ENCODE measurements at regions not wholly inside any gene's neighbourhood (a gene's known extent, or its start where the extent isn't known, plus 50 kb on each side); places are given as distances from the start of the nearest gene placed in this dataset.
"Not testable (repeated sequence)": the region's sequence is repeated elsewhere in the genome, so short reads cannot be mapped to it uniquely, and the experiment has no call there.

GRCh38 chr4:66225539-66225938 is 555.2 kb upstream of the EPHA5 start:
- no peak for DNase-seq (ENCODE audit: extremely low read depth in 1 of 2, low read depth in 1 of 2)

- no peak for DNase-seq (ENCODE audit: extremely low read depth in 1 of 2, low read depth in 1 of 2)
Observed at GRCh38 chr4:66223068-66223703, 552.9 kb upstream of the EPHA5 start.

- DNase-seq (ENCODE audit: extremely low read depth in 1 of 2, low read depth in 1 of 2), result no peak
Observed at GRCh38 chr4:66219401-66219800, 549.1 kb upstream of the EPHA5 start.

GRCh38 chr4:66216252-66216651 is 546.0 kb upstream of the EPHA5 start:
- no peak for DNase-seq (ENCODE audit: extremely low read depth in 1 of 2, low read depth in 1 of 2)

- DNase-seq (ENCODE audit: extremely low read depth in 1 of 2, low read depth in 1 of 2), result no peak
Observed at GRCh38 chr4:66212489-66212888, 542.2 kb upstream of the EPHA5 start.

- no peak for DNase-seq (ENCODE audit: extremely low read depth in 1 of 2, low read depth in 1 of 2)
Observed at GRCh38 chr4:66204534-66205247, 534.4 kb upstream of the EPHA5 start.

- no peak for DNase-seq (ENCODE audit: extremely low read depth in 1 of 2, low read depth in 1 of 2)
Observed at GRCh38 chr4:66202870-66203269, 532.6 kb upstream of the EPHA5 start.

GRCh38 chr4:66197451-66197850 is 527.2 kb upstream of the EPHA5 start:
- no peak for DNase-seq (ENCODE audit: extremely low read depth in 1 of 2, low read depth in 1 of 2)

GRCh38 chr4:66193487-66193886 is 523.2 kb upstream of the EPHA5 start:
- DNase-seq (ENCODE audit: extremely low read depth in 1 of 2, low read depth in 1 of 2), result no peak

- DNase-seq (ENCODE audit: extremely low read depth in 1 of 2, low read depth in 1 of 2), result no peak
Observed at GRCh38 chr4:66187175-66187720, 517.0 kb upstream of the EPHA5 start.

GRCh38 chr4:66186095-66186494 is 515.8 kb upstream of the EPHA5 start:
- no peak for DNase-seq (ENCODE audit: extremely low read depth in 1 of 2, low read depth in 1 of 2)

GRCh38 chr4:66182636-66183035 is 512.3 kb upstream of the EPHA5 start:
- DNase-seq (ENCODE audit: extremely low read depth in 1 of 2, low read depth in 1 of 2), result no peak

GRCh38 chr4:66178906-66179305 is 508.6 kb upstream of the EPHA5 start:
- no peak for DNase-seq (ENCODE audit: extremely low read depth in 1 of 2, low read depth in 1 of 2)

- no peak for DNase-seq (ENCODE audit: extremely low read depth in 1 of 2, low read depth in 1 of 2)
Observed at GRCh38 chr4:66169341-66169740, 499.1 kb upstream of the EPHA5 start.

- no peak for DNase-seq (ENCODE audit: extremely low read depth in 1 of 2, low read depth in 1 of 2)
Observed at GRCh38 chr4:66164869-66165268, 494.6 kb upstream of the EPHA5 start.

- DNase-seq (ENCODE audit: extremely low read depth in 1 of 2, low read depth in 1 of 2), result no peak
Observed at GRCh38 chr4:66160606-66161005, 490.3 kb upstream of the EPHA5 start.

- DNase-seq (ENCODE audit: extremely low read depth in 1 of 2, low read depth in 1 of 2), result no peak
Observed at GRCh38 chr4:66157594-66157993, 487.3 kb upstream of the EPHA5 start.

- DNase-seq (ENCODE audit: extremely low read depth in 1 of 2, low read depth in 1 of 2), result no peak
Observed at GRCh38 chr4:66130042-66130441, 459.8 kb upstream of the EPHA5 start.

- no peak for DNase-seq (ENCODE audit: extremely low read depth in 1 of 2, low read depth in 1 of 2)
Observed at GRCh38 chr4:66123831-66124413, 453.6 kb upstream of the EPHA5 start.

- DNase-seq (ENCODE audit: extremely low read depth in 1 of 2, low read depth in 1 of 2), result no peak
Observed at GRCh38 chr4:66123190-66123589, 452.9 kb upstream of the EPHA5 start.

GRCh38 chr4:66115231-66115630 is 444.9 kb upstream of the EPHA5 start:
- DNase-seq (ENCODE audit: extremely low read depth in 1 of 2, low read depth in 1 of 2), result not testable (repeated sequence)

GRCh38 chr4:66108898-66109297 is 438.6 kb upstream of the EPHA5 start:
- DNase-seq (ENCODE audit: extremely low read depth in 1 of 2, low read depth in 1 of 2), result no peak
